ENCODE measurements at regions not wholly inside any gene's neighbourhood (a gene's known extent, or its start where the extent isn't known, plus 50 kb on each side); places are given as distances from the start of the nearest gene placed in this dataset.

DNA sequence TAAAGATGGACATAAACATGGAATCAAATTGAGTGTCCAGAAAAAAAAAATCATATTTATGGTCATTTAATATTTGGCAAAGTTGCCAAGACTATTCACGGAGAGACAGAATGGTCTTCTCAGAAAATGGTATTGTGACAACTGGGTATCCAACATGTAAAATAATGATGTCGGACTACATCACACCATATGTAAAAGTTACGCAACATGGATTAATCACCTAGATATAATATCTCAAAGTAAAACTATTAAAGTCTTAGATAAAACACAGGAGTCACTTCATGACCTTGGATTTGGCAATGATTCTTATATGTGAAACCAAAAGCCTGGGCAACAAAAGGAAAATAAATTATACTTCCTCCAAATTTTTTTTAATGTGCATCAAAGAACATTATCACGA is 1591.7 kb upstream of the DDX18 start:
- H3K9me3 ChIP-seq (ENCODE audit: insufficient read depth, low read length, severe bottlenecking), result peaks cover 4% of the 10 kb centered on the region
- H3K4me1 ChIP-seq (ENCODE audit: insufficient read depth, low read length), result no peaks in the 10 kb centered on the region
- H3K36me3 ChIP-seq (ENCODE audit: insufficient read depth, low read length), result no peaks in the 10 kb centered on the region
- no peak overlapping the region for H3K27ac ChIP-seq (ENCODE audit: low read length)
- no peak overlapping the region for H3K4me3 ChIP-seq (ENCODE audit: low read depth in 1 of 2, low read length in 2 of 2)
- no peak for ATAC-seq (ENCODE audit: insufficient read depth, low read depth)
- no peak overlapping the region for H2AFZ ChIP-seq (ENCODE audit: low read depth, low read length)
- H3K4me2 ChIP-seq (ENCODE audit: insufficient read depth, low read length), result no peak overlapping the region
- TF ChIP-seq, protein P1, sequence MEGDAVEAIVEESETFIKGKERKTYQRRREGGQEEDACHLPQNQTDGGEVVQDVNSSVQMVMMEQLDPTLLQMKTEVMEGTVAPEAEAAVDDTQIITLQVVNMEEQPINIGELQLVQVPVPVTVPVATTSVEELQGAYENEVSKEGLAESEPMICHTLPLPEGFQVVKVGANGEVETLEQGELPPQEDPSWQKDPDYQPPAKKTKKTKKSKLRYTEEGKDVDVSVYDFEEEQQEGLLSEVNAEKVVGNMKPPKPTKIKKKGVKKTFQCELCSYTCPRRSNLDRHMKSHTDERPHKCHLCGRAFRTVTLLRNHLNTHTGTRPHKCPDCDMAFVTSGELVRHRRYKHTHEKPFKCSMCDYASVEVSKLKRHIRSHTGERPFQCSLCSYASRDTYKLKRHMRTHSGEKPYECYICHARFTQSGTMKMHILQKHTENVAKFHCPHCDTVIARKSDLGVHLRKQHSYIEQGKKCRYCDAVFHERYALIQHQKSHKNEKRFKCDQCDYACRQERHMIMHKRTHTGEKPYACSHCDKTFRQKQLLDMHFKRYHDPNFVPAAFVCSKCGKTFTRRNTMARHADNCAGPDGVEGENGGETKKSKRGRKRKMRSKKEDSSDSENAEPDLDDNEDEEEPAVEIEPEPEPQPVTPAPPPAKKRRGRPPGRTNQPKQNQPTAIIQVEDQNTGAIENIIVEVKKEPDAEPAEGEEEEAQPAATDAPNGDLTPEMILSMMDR (IDR thresholded peaks at IDR 0.05; ENCODE audit: borderline replicate concordance, extremely low read depth, low read length, poor library complexity, severe bottlenecking), result no peak
- TF ChIP-seq EZH2 (IDR thresholded peaks at IDR 0.05; ENCODE audit: borderline replicate concordance, low read depth, low read length, severe bottlenecking), result no peak
- no peak overlapping the region for H3K9ac ChIP-seq (ENCODE audit: low read depth, low read length)
- H3K27me3 ChIP-seq (ENCODE audit: insufficient read depth, low read length, poor library complexity), result no peaks in the 10 kb centered on the region
- no peaks in the 10 kb centered on the region for H4K20me1 ChIP-seq (ENCODE audit: insufficient read depth, low read length)
- DNase-seq, result no peak
- no peaks in the 10 kb centered on the region for H3K79me2 ChIP-seq (ENCODE audit: insufficient read depth, low read length)

DNA sequence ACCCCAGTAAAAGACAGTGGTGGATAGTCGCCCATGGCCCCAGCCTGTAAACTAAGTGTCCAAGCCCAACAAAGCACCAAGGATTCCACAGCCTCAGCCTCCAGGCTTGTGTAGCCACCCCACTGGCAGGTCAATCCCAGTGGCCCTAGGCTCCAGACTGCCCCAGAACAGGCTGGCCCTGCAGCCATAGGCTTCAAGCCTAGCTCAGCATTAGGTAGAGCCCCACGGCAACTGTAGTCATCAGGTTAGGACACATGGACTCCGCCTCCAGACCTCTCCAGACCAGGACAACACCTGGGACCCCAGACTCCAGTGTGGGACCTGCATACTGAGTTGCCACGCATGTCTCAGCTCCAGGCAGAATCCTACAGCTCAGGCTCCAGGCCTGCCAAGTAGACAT is 1590.6 kb upstream of the DDX18 start:
- Histone ChIP-seq H3K27me3 (ENCODE audit: insufficient read depth, low read length, poor library complexity) (no peaks in the 10 kb centered on the region), H4K20me1 (ENCODE audit: insufficient read depth, low read length) (no peaks in the 10 kb centered on the region), H3K9ac (ENCODE audit: low read depth, low read length) (no peak overlapping the region), H3K4me3 (ENCODE audit: low read depth in 1 of 2, low read length in 2 of 2) (no peak overlapping the region), H3K79me2 (ENCODE audit: insufficient read depth, low read length) (no peaks in the 10 kb centered on the region), H3K9me3 (ENCODE audit: insufficient read depth, low read length, severe bottlenecking) (peaks cover 4% of the 10 kb centered on the region), H3K4me2 (ENCODE audit: insufficient read depth, low read length) (no peak overlapping the region), H2AFZ (ENCODE audit: low read depth, low read length) (no peak overlapping the region), H3K4me1 (ENCODE audit: insufficient read depth, low read length) (no peaks in the 10 kb centered on the region), H3K36me3 (ENCODE audit: insufficient read depth, low read length) (no peaks in the 10 kb centered on the region), H3K27ac (ENCODE audit: low read length) (no peak overlapping the region)
- TF ChIP-seq EZH2 (IDR thresholded peaks at IDR 0.05; ENCODE audit: borderline replicate concordance, low read depth, low read length, severe bottlenecking), result no peak
- TF ChIP-seq, protein P1 (IDR thresholded peaks at IDR 0.05; ENCODE audit: borderline replicate concordance, extremely low read depth, low read length, poor library complexity, severe bottlenecking), result no peak
- DNase-seq, result no peak
- ATAC-seq (ENCODE audit: insufficient read depth, low read depth), result no peak

DNA sequence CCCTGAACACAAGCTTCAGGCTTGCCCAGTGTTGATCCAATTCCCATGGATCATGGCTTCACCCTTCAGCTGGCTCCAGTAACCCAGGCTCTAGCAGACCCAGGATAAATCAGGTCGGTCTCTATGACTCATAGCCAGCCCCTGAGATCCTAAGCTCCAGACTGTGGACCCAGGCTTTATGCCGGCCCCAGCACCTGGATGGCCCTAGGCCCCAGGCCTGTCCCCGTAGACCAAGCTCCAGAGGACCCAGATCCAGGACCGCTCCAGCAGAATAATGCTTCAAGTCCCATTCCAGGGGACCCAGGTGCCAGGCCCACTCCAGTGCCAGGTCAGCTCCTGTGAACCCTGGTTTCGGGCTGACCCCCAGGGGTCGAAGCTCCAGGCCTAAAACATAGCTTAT is 1589.9 kb upstream of the DDX18 start:
- Histone ChIP-seq H3K4me1 (ENCODE audit: insufficient read depth, low read length) (no peaks in the 10 kb centered on the region), H3K79me2 (ENCODE audit: insufficient read depth, low read length) (no peaks in the 10 kb centered on the region), H3K27me3 (ENCODE audit: insufficient read depth, low read length, poor library complexity) (no peaks in the 10 kb centered on the region), H3K9me3 (ENCODE audit: insufficient read depth, low read length, severe bottlenecking) (peaks cover 4% of the 10 kb centered on the region), H3K4me3 (ENCODE audit: low read depth in 1 of 2, low read length in 2 of 2) (no peak overlapping the region), H3K9ac (ENCODE audit: low read depth, low read length) (no peak overlapping the region), H3K27ac (ENCODE audit: low read length) (no peak overlapping the region), H3K4me2 (ENCODE audit: insufficient read depth, low read length) (no peak overlapping the region), H4K20me1 (ENCODE audit: insufficient read depth, low read length) (no peaks in the 10 kb centered on the region), H3K36me3 (ENCODE audit: insufficient read depth, low read length) (no peaks in the 10 kb centered on the region), H2AFZ (ENCODE audit: low read depth, low read length) (no peak overlapping the region)
- TF ChIP-seq, protein P1 (IDR thresholded peaks at IDR 0.05; ENCODE audit: borderline replicate concordance, extremely low read depth, low read length, poor library complexity, severe bottlenecking), result no peak
- no peak for TF ChIP-seq EZH2 (IDR thresholded peaks at IDR 0.05; ENCODE audit: borderline replicate concordance, low read depth, low read length, severe bottlenecking)
- DNase-seq (no peak), ATAC-seq (ENCODE audit: insufficient read depth, low read depth) (no peak)

DNA sequence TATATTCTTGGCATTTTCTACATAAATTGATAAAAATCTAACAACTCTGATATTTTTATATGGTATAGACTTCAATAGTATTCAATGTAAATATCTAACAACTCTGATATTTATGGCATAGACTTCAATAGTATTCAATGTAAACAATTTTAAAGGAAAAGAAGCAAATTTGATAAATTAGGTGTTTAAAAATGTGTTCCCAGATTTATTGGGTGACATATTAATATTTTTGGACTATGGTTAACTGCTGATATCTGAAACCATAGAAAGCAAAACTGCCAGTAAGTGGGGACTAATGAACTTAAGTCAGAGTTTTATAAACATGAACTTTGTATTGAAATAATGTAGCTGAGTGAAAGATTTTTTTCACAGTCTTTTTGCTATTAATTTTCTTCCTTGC is 1576.0 kb upstream of the DDX18 start:
- Histone ChIP-seq H3K27me3 (ENCODE audit: insufficient read depth, low read length, poor library complexity) (no peaks in the 10 kb centered on the region), H2AFZ (ENCODE audit: low read depth, low read length) (no peak overlapping the region), H3K4me1 (ENCODE audit: insufficient read depth, low read length) (no peaks in the 10 kb centered on the region), H3K9me3 (ENCODE audit: insufficient read depth, low read length, severe bottlenecking) (peaks cover 1% of the 10 kb centered on the region), H3K4me3 (ENCODE audit: low read depth in 1 of 2, low read length in 2 of 2) (no peak overlapping the region), H3K36me3 (ENCODE audit: insufficient read depth, low read length) (no peaks in the 10 kb centered on the region), H3K27ac (ENCODE audit: low read length) (no peak overlapping the region), H3K4me2 (ENCODE audit: insufficient read depth, low read length) (no peak overlapping the region), H4K20me1 (ENCODE audit: insufficient read depth, low read length) (no peaks in the 10 kb centered on the region), H3K9ac (ENCODE audit: low read depth, low read length) (no peak overlapping the region), H3K79me2 (ENCODE audit: insufficient read depth, low read length) (no peaks in the 10 kb centered on the region)
- DNase-seq, result no peak
- no peak for ATAC-seq (ENCODE audit: insufficient read depth, low read depth)
- TF ChIP-seq, protein P1 (IDR thresholded peaks at IDR 0.05; ENCODE audit: borderline replicate concordance, extremely low read depth, low read length, poor library complexity, severe bottlenecking), result no peak
- no peak for TF ChIP-seq EZH2 (IDR thresholded peaks at IDR 0.05; ENCODE audit: borderline replicate concordance, low read depth, low read length, severe bottlenecking)

All from DND-41 (cell line).